Loucy (cell line): ENCODE measurements at regions not wholly inside any gene's neighbourhood (a gene's known extent, or its start where the extent isn't known, plus 50 kb on each side); places are given as distances from the start of the nearest gene placed in this dataset.

Experiments
- H2AFZ ChIP-seq: fragments of 200-600 bp; sonication (generic); 2 replicates; pipeline ENCODE4 v1.6.0; 2016; ENCODE audit warnings: antibody characterized with exemption, mild to moderate bottlenecking, low read length, moderate library complexity
- H3F3A ChIP-seq: fragments of 200-600 bp; 2 replicates; pipeline ENCODE4 v1.6.0; 2016; ENCODE audit warnings: antibody characterized with exemption, low read depth, mild to moderate bottlenecking
- H3K27me3 ChIP-seq: fragments of 200-600 bp; sonication (generic); 2 replicates; pipeline ENCODE4 v1.6.1; 2014; ENCODE audit warnings: low read length, mild to moderate bottlenecking; ENCODE audit not compliant: insufficient read depth, poor library complexity, severe bottlenecking
- H3K36me3 ChIP-seq: fragments of 200-600 bp; sonication (generic); 2 replicates; pipeline ENCODE4 v1.6.1; 2016; ENCODE audit warnings: low read length; ENCODE audit not compliant: insufficient read depth
- H3K4me1 ChIP-seq: fragments of 200-600 bp; sonication (generic); 2 replicates; pipeline ENCODE4 v1.5.1; 2014; ENCODE audit warnings: low read length, mild to moderate bottlenecking; ENCODE audit not compliant: insufficient read depth, poor library complexity, severe bottlenecking
- H3K4me2 ChIP-seq: fragments of 200-600 bp; sonication (generic); 2 replicates; pipeline ENCODE4 v1.6.0; 2014; ENCODE audit warnings: antibody characterized with exemption, low read length, low read depth, mild to moderate bottlenecking; ENCODE audit not compliant: poor library complexity, severe bottlenecking
- H3K4me3 ChIP-seq: fragments of 200-600 bp; sonication (generic); 2 replicates; pipeline ENCODE4 v1.5.1; 2014; ENCODE audit warnings: low read length, mild to moderate bottlenecking, mixed read lengths; ENCODE audit not compliant: poor library complexity, severe bottlenecking
- H3K79me2 ChIP-seq: fragments of 200-600 bp; sonication (generic); 2 replicates; pipeline ENCODE4 v1.6.1; 2014; ENCODE audit warnings: low read length; ENCODE audit not compliant: insufficient read depth
- H3K9ac ChIP-seq: fragments of 200-600 bp; sonication (generic); 2 replicates; pipeline ENCODE4 v1.6.0; 2014; ENCODE audit warnings: mild to moderate bottlenecking, low read depth, low read length, moderate library complexity; ENCODE audit not compliant: poor library complexity, severe bottlenecking
- H3K9me2 ChIP-seq: fragments of 200-600 bp; sonication (generic); replicated peaks from 2 replicates; pipeline ENCODE4 v1.6.1; 2016; ENCODE audit warnings: low read depth, low read length, mixed read lengths
- H3K9me3 ChIP-seq: fragments of 200-600 bp; sonication (generic); 2 replicates; pipeline ENCODE4 v1.6.1; 2014; ENCODE audit warnings: mild to moderate bottlenecking, antibody characterized with exemption, low read length, low read depth; ENCODE audit not compliant: insufficient read depth
- H4K20me1 ChIP-seq: fragments of 200-600 bp; sonication (generic); 2 replicates; pipeline ENCODE4 v1.6.0; 2014; ENCODE audit warnings: antibody characterized with exemption, low read length, mild to moderate bottlenecking; ENCODE audit not compliant: insufficient read depth, poor library complexity, severe bottlenecking
- EZH2phosphoT487 ChIP-seq: fragments of 200-600 bp; IDR thresholded peaks from 2 replicates; pipeline ENCODE4 v1.6.1; 2018; ENCODE audit warnings: antibody characterized with exemption, mild to moderate bottlenecking, moderate library complexity, borderline replicate concordance
- TF ChIP-seq, protein P1 (sequence below): fragments of 200-600 bp; sonication (generic); conservative IDR thresholded peaks from 2 replicates; pipeline ENCODE4 v1.5.1; 2014; ENCODE audit warnings: mild to moderate bottlenecking, antibody characterized with exemption, low read length

DNA sequence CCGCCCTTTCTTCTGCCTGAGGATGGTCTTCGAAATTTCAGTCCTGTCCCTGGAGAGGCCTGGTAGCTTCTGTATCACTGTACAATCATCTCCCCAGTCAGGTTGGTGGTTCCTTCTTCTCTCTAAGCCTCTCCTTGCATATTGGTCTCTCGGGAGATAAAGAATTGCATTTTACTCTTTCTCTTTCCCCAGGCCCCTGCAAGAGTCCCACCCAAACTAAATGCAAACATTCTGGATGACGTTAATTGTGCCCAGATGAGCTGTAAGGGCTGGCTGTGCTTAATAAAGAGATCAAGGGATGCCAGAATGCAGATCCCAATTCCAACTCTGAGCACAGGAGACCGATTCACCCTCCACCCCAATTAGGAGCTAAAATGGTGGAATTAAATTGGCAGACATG lies 835.4 kb upstream of the TMEM132C start:
- H3K79me2 ChIP-seq: no peaks in the 10 kb centered on the region
- TF ChIP-seq, protein P1, sequence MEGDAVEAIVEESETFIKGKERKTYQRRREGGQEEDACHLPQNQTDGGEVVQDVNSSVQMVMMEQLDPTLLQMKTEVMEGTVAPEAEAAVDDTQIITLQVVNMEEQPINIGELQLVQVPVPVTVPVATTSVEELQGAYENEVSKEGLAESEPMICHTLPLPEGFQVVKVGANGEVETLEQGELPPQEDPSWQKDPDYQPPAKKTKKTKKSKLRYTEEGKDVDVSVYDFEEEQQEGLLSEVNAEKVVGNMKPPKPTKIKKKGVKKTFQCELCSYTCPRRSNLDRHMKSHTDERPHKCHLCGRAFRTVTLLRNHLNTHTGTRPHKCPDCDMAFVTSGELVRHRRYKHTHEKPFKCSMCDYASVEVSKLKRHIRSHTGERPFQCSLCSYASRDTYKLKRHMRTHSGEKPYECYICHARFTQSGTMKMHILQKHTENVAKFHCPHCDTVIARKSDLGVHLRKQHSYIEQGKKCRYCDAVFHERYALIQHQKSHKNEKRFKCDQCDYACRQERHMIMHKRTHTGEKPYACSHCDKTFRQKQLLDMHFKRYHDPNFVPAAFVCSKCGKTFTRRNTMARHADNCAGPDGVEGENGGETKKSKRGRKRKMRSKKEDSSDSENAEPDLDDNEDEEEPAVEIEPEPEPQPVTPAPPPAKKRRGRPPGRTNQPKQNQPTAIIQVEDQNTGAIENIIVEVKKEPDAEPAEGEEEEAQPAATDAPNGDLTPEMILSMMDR: no peak
- TF ChIP-seq EZH2phosphoT487: no peak
- no peaks in the 10 kb centered on the region; the same call in 1 of the 2 replicates for H3K9me3 ChIP-seq
- no peak overlapping the region for H3K4me3 ChIP-seq
- H3K4me1 ChIP-seq: no peaks in the 10 kb centered on the region
- no peak overlapping the region for H2AFZ ChIP-seq
- H3K9me2 ChIP-seq: no peaks in the 10 kb centered on the region
- no peak overlapping the region for H3K4me2 ChIP-seq
- no peaks in the 10 kb centered on the region for H3F3A ChIP-seq
- H3K36me3 ChIP-seq: no peaks in the 10 kb centered on the region
- no peak overlapping the region for H3K9ac ChIP-seq
- no peaks in the 10 kb centered on the region for H4K20me1 ChIP-seq
- H3K27me3 ChIP-seq: no peaks in the 10 kb centered on the region

DNA sequence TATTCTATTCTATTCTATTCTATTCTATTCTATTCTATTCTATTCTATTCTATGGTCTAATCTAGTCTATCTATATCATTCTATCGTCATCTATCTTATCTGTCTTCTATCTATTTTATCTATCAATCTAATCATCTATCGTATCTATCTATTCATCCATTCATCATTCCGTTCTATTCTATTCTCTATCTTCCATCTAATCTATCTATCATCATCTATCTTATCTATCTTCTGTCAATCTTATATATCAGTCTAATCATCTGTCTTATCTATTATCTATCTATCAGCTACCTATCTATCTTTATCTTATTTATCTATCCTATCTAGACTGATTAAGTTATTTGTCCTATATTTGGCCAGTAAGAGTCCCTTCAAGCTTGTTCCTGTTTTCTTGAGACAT lies 831.5 kb upstream of the TMEM132C start:
- Histone ChIP-seq H2AFZ (no peak overlapping the region), H3K79me2 (no peaks in the 10 kb centered on the region), H3K4me2 (no peak overlapping the region), H3K9ac (no peak overlapping the region), H3K36me3 (no peaks in the 10 kb centered on the region), H4K20me1 (no peaks in the 10 kb centered on the region), H3K4me1 (no peaks in the 10 kb centered on the region), H3K9me3 (peaks cover 3% of the 10 kb centered on the region; the same call in 1 of the 2 replicates), H3F3A (no peaks in the 10 kb centered on the region), H3K9me2 (no peaks in the 10 kb centered on the region), H3K27me3 (no peaks in the 10 kb centered on the region), H3K4me3 (no peak overlapping the region)
- TF ChIP-seq, protein P1: no peak

DNA sequence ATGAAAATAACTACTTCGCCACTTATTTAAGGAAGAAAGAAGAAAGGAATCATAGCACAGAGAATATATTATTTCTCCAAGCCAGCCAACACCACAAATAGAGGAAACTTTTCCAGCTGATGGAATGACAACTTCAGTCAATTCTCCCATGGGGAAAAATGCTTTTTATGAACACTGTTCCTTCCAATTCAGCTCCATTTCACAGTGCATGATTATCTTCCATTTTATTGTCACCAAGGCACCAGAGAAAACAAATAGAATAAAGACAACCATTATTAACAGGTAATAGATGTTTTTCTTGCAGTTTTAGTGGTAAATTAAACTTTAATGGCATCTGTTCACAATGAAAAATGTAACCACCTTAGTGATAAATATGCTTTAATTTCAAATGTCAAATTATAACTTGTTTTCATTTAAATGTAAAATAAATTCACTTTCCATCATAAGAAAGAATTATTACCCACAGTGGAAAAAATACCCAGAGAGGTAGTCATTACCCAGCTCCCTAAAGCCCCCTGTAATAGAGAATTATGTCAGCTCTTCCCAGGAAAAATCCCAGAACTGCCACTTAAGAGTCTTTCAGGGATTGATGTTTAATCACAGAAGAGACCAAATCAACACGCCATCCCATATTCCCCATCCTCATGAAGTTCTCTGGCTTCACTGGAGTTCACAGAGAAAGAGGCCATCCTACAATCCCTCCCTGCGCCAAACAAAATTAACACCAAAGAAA lies 828.3 kb upstream of the TMEM132C start:
- Histone ChIP-seq H3K27me3 (no peaks in the 10 kb centered on the region), H4K20me1 (no peaks in the 10 kb centered on the region), H2AFZ (no peak overlapping the region), H3K79me2 (no peaks in the 10 kb centered on the region), H3F3A (no peaks in the 10 kb centered on the region), H3K4me2 (no peak overlapping the region), H3K36me3 (no peaks in the 10 kb centered on the region), H3K9me2 (no peaks in the 10 kb centered on the region), H3K4me1 (no peaks in the 10 kb centered on the region), H3K4me3 (no peak overlapping the region), H3K9ac (no peak overlapping the region), H3K9me3 (peaks cover 6% of the 10 kb centered on the region; the same call in 1 of the 2 replicates)
- TF ChIP-seq EZH2phosphoT487: no peak

DNA sequence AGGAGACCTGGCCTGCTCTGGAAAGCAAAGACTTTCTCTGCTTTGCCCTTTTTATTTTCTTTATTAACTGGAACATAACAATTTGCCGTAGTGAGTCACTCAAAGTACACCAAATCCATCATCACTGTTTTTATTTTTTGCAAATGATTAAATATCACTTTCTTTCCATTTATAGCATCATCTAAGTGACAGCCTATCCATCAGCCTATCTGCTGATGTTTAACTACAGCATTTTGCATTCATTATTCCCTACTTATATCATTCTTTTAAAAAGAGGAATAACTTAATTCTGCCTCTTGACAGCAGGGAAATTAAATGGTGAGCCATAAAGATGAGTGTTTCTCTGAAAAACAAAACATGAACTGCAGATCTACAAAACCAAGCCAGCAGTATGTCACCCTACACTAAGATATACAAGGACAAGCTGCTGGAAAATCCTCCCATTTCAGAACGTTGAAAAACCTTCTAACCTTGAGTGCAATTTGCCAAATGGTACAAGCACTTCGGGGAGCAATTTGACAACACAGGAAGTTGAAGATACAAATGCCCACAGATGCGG lies 821.3 kb upstream of the TMEM132C start:
- H3K9me3 ChIP-seq: peaks cover 3% of the 10 kb centered on the region; the same call in 1 of the 2 replicates
- H3K27me3 ChIP-seq: no peaks in the 10 kb centered on the region
- TF ChIP-seq, protein P1: no peak
- TF ChIP-seq EZH2phosphoT487: no peak
- H3F3A ChIP-seq: no peaks in the 10 kb centered on the region
- H4K20me1 ChIP-seq: no peaks in the 10 kb centered on the region
- H3K9ac ChIP-seq: no peak overlapping the region
- no peaks in the 10 kb centered on the region for H3K4me1 ChIP-seq
- H2AFZ ChIP-seq: no peak overlapping the region
- H3K36me3 ChIP-seq: no peaks in the 10 kb centered on the region
- no peaks in the 10 kb centered on the region for H3K79me2 ChIP-seq
- no peak overlapping the region for H3K4me3 ChIP-seq
- H3K4me2 ChIP-seq: no peak overlapping the region
- no peaks in the 10 kb centered on the region for H3K9me2 ChIP-seq
